Thyroid gland (tissue), 4 donors: ENCODE measurements at regions not wholly inside any gene's neighbourhood (a gene's known extent, or its start where the extent isn't known, plus 50 kb on each side); places are given as distances from the start of the nearest gene placed in this dataset.

Experiments used
- CTCF ChIP-seq, 6 experiments: fragments of 200-600 bp in 3 of 6; fragments of 450-650 bp in 3 of 6; sonication (generic) in 3 of 6; IDR thresholded peaks; one replicate each; pipeline ENCODE4 v1.5.1; 2016 to 2019; ENCODE audit warnings: antibody characterized with exemption in 6 of 6, mild to moderate bottlenecking in 2 of 6, inconsistent platforms in 1 of 6, moderate library complexity in 1 of 6
- POLR2A ChIP-seq, 2 donors: fragments of 450-650 bp; IDR thresholded peaks; one replicate each; pipeline ENCODE4 v1.6.1; 2017; ENCODE audit warnings: antibody characterized with exemption in 2 of 2, mild to moderate bottlenecking in 2 of 2, moderate library complexity in 1 of 2

DNA sequence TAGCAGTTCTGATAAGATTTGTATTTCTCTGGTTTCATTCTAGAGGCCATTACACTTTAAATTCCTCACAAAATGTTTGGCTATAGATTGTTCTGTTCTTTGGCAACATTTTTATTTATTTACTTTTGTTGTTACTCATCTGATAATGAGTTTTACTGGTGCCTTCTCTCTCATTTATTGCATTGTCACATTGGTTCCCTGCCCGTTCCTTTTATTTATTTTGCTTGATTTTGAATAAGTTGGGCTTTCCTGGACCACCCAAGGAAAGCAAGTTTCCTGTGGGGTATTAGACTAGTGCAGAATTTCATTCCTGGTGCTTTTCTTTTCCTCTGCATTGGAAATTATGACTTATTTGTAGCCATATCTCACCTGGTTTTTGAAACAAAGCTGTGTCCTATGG is 232.0 kb downstream of the SOCS6 start:
- TF ChIP-seq POLR2A (IDR thresholded peaks at IDR 0.05), result no peak
- no peak for TF ChIP-seq CTCF (IDR thresholded peaks at IDR 0.05)
